Endodermal cell (in vitro differentiated cells): ENCODE measurements at regions not wholly inside any gene's neighbourhood (a gene's known extent, or its start where the extent isn't known, plus 50 kb on each side); places are given as distances from the start of the nearest gene placed in this dataset.

Source experiments
- DNase-seq: peaks from one replicate; pipeline ENCODE4 v3.0.0-alpha.2; 2017
- H3K27ac ChIP-seq: 2 replicates; pipeline ENCODE4 v1.5.1; 2013; ENCODE audit warnings: mild to moderate bottlenecking, low read depth, low read length, moderate library complexity
- H3K27me3 ChIP-seq: 2 replicates; pipeline ENCODE4 v1.6.1; 2013; ENCODE audit warnings: mild to moderate bottlenecking, low read length, moderate library complexity; ENCODE audit not compliant: insufficient read depth, control insufficient read depth, poor library complexity, severe bottlenecking
- H3K36me3 ChIP-seq: 2 replicates; pipeline ENCODE4 v1.7.0; 2013; ENCODE audit warnings: mild to moderate bottlenecking, low read length, moderate library complexity; ENCODE audit not compliant: control insufficient read depth, insufficient read depth
- H3K4me1 ChIP-seq: one replicate; pipeline ENCODE4 v1.7.0; 2013; ENCODE audit warnings: low read length; ENCODE audit not compliant: control insufficient read depth, insufficient read depth
- H3K4me3 ChIP-seq: 2 replicates; pipeline ENCODE4 v1.5.1; 2013; ENCODE audit warnings: mild to moderate bottlenecking, low read length, moderate library complexity
- H3K9ac ChIP-seq: 2 replicates; pipeline ENCODE4 v1.6.1; 2013; ENCODE audit warnings: mild to moderate bottlenecking, low read length, moderate library complexity; ENCODE audit not compliant: poor library complexity, severe bottlenecking; ENCODE audit errors: extremely low read depth
- H3K9me3 ChIP-seq: 2 replicates; pipeline ENCODE4 v1.6.1; 2013; ENCODE audit warnings: mild to moderate bottlenecking, low read length, moderate library complexity; ENCODE audit not compliant: control insufficient read depth
- H3K27ac Mint-ChIP-seq: 2 replicates; pipeline ENCODE4 v1.8.0; 2020; ENCODE audit warnings: mixed read lengths
- H3K27me3 Mint-ChIP-seq: 2 replicates; pipeline ENCODE4 v1.8.0; 2021; ENCODE audit warnings: mild to moderate bottlenecking, mixed read lengths; ENCODE audit not compliant: insufficient read depth
- H3K36me3 Mint-ChIP-seq: 2 replicates; pipeline ENCODE4 v1.8.0; 2020; ENCODE audit warnings: low read depth, mixed read lengths
- H3K4me1 Mint-ChIP-seq: 2 replicates; pipeline ENCODE4 v1.8.0; 2020; ENCODE audit warnings: mixed read lengths
- H3K4me3 Mint-ChIP-seq: 2 replicates; pipeline ENCODE4 v1.8.0; 2020; ENCODE audit warnings: mild to moderate bottlenecking, moderate library complexity, mixed read lengths
- H3K9me3 Mint-ChIP-seq: 2 replicates; pipeline ENCODE4 v1.8.0; 2020; ENCODE audit warnings: mild to moderate bottlenecking, mixed read lengths
- WGBS, 2 experiments: methylation state at CpG; one replicate each; pipeline versions ENCODE4 v1.1.5 to v1.1.7; 2013; ENCODE audit warnings: missing lambda C conversion rate in 2 of 2, mixed read lengths in 1 of 2; ENCODE audit not compliant: insufficient coverage in 1 of 2, insufficient read length in 1 of 2; 5-methylcytosine and 5-hydroxymethylcytosine counted together
- TF ChIP-seq, protein P1 (sequence below): fragments of 200-600 bp; sonication (generic); conservative IDR thresholded peaks from 2 replicates; pipeline ENCODE4 v1.5.0; 2021; ENCODE audit warnings: antibody characterized with exemption, mild to moderate bottlenecking

DNA sequence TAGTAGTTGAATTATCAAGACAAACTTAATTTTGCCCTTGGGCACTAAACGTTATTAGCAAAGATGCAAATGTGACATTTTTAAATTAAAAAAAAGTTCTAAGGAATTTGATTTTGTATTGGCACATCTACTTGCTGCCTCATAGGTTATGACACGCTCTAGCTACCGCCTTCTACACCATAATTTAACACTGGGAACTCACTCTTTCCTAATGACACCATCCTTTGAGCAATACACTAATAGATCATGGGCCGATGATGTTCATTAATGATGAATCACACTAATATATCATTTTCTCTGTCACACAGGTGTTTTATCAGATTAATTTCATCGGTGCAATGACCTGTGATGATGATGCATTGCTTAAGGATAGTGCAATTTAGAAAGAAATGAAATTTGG lies 528.8 kb upstream of the PCDH9 start:
- Mint-ChIP-seq H3K4me1 (peaks cover 33% of the 10 kb centered on the region), H3K4me3 (no peak overlapping the region), H3K27ac (no peak overlapping the region), H3K27me3 (no peaks in the 10 kb centered on the region), H3K36me3 (no peaks in the 10 kb centered on the region), H3K9me3 (no peaks in the 10 kb centered on the region)
- no peaks in the 10 kb centered on the region for H3K27me3 ChIP-seq
- no peaks in the 10 kb centered on the region for H3K36me3 ChIP-seq
- H3K9me3 ChIP-seq: no peaks in the 10 kb centered on the region
- H3K4me1 ChIP-seq: peaks cover 6% of the 10 kb centered on the region
- WGBS, 2 experiments: 89 to 97% methylated on average over 1 to 5 of the region's 5 CpGs
- H3K27ac ChIP-seq: no peak overlapping the region
- TF ChIP-seq, protein P1, sequence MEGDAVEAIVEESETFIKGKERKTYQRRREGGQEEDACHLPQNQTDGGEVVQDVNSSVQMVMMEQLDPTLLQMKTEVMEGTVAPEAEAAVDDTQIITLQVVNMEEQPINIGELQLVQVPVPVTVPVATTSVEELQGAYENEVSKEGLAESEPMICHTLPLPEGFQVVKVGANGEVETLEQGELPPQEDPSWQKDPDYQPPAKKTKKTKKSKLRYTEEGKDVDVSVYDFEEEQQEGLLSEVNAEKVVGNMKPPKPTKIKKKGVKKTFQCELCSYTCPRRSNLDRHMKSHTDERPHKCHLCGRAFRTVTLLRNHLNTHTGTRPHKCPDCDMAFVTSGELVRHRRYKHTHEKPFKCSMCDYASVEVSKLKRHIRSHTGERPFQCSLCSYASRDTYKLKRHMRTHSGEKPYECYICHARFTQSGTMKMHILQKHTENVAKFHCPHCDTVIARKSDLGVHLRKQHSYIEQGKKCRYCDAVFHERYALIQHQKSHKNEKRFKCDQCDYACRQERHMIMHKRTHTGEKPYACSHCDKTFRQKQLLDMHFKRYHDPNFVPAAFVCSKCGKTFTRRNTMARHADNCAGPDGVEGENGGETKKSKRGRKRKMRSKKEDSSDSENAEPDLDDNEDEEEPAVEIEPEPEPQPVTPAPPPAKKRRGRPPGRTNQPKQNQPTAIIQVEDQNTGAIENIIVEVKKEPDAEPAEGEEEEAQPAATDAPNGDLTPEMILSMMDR: no peak
- no peak overlapping the region for H3K4me3 ChIP-seq
- DNase-seq: no peak
- no peak overlapping the region for H3K9ac ChIP-seq

DNA sequence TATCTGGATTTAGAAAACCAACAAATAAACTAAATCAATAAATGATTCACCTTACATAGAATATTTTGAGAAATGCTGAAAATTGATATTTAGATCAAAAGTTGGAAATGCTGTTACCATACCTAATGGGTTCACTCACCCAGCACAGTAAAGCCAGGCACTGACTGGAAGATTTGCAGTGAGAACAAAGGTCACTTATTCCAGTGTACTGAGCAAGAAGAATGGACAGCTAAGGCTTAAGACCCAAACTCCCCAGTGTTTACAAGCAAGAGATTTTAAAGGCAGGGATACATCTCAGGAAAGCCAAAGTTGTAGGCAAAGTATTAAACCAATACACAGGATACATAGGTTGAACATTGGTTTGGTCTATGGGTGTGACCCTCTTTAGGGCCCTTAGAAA lies 523.9 kb upstream of the PCDH9 start:
- no peak overlapping the region for H3K27ac Mint-ChIP-seq

DNA sequence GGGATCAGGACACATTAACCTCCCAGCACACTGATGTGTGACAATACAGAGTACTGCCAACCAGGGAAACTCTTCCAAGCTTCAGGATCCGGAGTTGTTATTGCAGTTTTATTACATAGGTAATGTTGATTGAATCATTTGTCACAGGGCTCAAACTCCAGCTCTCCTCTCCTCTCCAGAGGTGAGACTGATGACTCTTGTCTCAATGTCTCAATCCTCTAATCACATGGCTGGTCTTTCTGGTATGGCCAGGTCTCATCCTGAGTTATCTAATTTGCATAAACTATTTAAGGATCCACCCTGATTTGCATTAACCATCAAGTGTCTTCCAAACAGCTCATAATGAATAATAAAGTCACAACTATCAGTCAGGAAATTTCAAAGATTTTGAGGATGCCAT lies 522.6 kb upstream of the PCDH9 start:
- TF ChIP-seq, protein P1: no peak
- H3K9ac ChIP-seq: no peak overlapping the region
- H3K36me3 ChIP-seq: no peaks in the 10 kb centered on the region
- peaks cover 6% of the 10 kb centered on the region for H3K4me1 ChIP-seq
- Mint-ChIP-seq H3K4me1 (peaks cover 20% of the 10 kb centered on the region), H3K9me3 (no peaks in the 10 kb centered on the region), H3K4me3 (no peak overlapping the region), H3K27me3 (no peaks in the 10 kb centered on the region), H3K36me3 (no peaks in the 10 kb centered on the region), H3K27ac (no peak overlapping the region)
- H3K9me3 ChIP-seq: no peaks in the 10 kb centered on the region
- no peak overlapping the region for H3K27ac ChIP-seq
- WGBS, 2 experiments: 100% methylated on average over 1 of the region's 1 CpG; no CpG with 5 or more reads in 1 of the 2 experiments
- no peaks in the 10 kb centered on the region for H3K27me3 ChIP-seq
- H3K4me3 ChIP-seq: no peak overlapping the region
- no peak for DNase-seq

More for the DNA sequence above, 523.9 kb upstream of the PCDH9 start:
- H3K36me3 Mint-ChIP-seq: no peaks in the 10 kb centered on the region
- TF ChIP-seq, protein P1: no peak
- no peak for DNase-seq
- no peaks in the 10 kb centered on the region for H3K27me3 Mint-ChIP-seq
- H3K9me3 Mint-ChIP-seq: no peaks in the 10 kb centered on the region
- H3K27ac ChIP-seq: no peak overlapping the region
- H3K4me3 Mint-ChIP-seq: no peak overlapping the region
- H3K4me1 ChIP-seq: peaks cover 6% of the 10 kb centered on the region
- no peaks in the 10 kb centered on the region for H3K36me3 ChIP-seq
- H3K9ac ChIP-seq: no peak overlapping the region
- no peaks in the 10 kb centered on the region for H3K27me3 ChIP-seq
- peaks cover 20% of the 10 kb centered on the region for H3K4me1 Mint-ChIP-seq
- H3K9me3 ChIP-seq: no peaks in the 10 kb centered on the region
- H3K4me3 ChIP-seq: no peak overlapping the region
